NT2/D1 (cell line): ENCODE measurements at regions not wholly inside any gene's neighbourhood (a gene's known extent, or its start where the extent isn't known, plus 50 kb on each side); places are given as distances from the start of the nearest gene placed in this dataset.

Experiments
- SUZ12 ChIP-seq: IDR thresholded peaks from 2 replicates; pipeline ENCODE4 v1.6.1; 2011; ENCODE audit not compliant: insufficient read length, insufficient read depth; ENCODE audit errors: extremely low read depth
- YY1 ChIP-seq: IDR thresholded peaks from 2 replicates; pipeline ENCODE4 v1.6.1; 2011; ENCODE audit not compliant: insufficient read length, insufficient read depth
- ZNF274 ChIP-seq: IDR thresholded peaks from 2 replicates; pipeline ENCODE4 v1.6.1; 2011; ENCODE audit warnings: mild to moderate bottlenecking, low read depth, low read length

- no peak for TF ChIP-seq YY1
- TF ChIP-seq ZNF274: no peak
- TF ChIP-seq SUZ12: no peak
Measured at GRCh38 chr1:88549536-88549935, 134.5 kb upstream of the PKN2 start.
